Keratinocyte (primary cell): ENCODE measurements at regions not wholly inside any gene's neighbourhood (a gene's known extent, or its start where the extent isn't known, plus 50 kb on each side); places are given as distances from the start of the nearest gene placed in this dataset.

Experiments used
- CTCF ChIP-seq, 3 experiments: IDR thresholded peaks in 1 of 3; conservative IDR thresholded peaks in 1 of 3; optimal IDR thresholded peaks in 1 of 3; 2 replicates in 2 of 3; 3 replicates in 1 of 3; pipeline versions ENCODE3 to v1.5.1; 2011; ENCODE audit warnings: low read length in 3 of 3, mild to moderate bottlenecking in 3 of 3, moderate library complexity in 2 of 3, control low read depth in 1 of 3, inconsistent platforms in 1 of 3; ENCODE audit not compliant: insufficient read depth in 2 of 3; ENCODE audit errors: extremely low read depth in 1 of 3
- EZH2 ChIP-seq: IDR thresholded peaks from one replicate; pipeline ENCODE4 v1.6.1; 2012; ENCODE audit warnings: inconsistent platforms, mild to moderate bottlenecking, low read length, moderate library complexity

- TF ChIP-seq CTCF (optimal IDR thresholded peaks at IDR 0.05 in 1 of 3, IDR thresholded peaks at IDR 0.05 in 1 of 3, conservative IDR thresholded peaks at IDR 0.05 in 1 of 3; ENCODE audit: extremely low read depth in 1 of 3, insufficient read depth in 2 of 3, low read length in 3 of 3): no peak
- TF ChIP-seq EZH2: no peak
Measured at GRCh38 chr2:33859176-33859575, 260.1 kb upstream of the FAM98A start.
